Nephron progenitor cell (in vitro differentiated cells): ENCODE measurements at regions not wholly inside any gene's neighbourhood (a gene's known extent, or its start where the extent isn't known, plus 50 kb on each side); places are given as distances from the start of the nearest gene placed in this dataset.

Source experiments
- DNase-seq: peaks from one replicate; pipeline ENCODE4 v3.0.0; 2021
- H3K27ac Mint-ChIP-seq: 2 replicates; pipeline ENCODE4 v1.8.0; 2021; ENCODE audit warnings: mild to moderate bottlenecking, moderate library complexity, mixed read lengths
- H3K27me3 Mint-ChIP-seq: 2 replicates; pipeline ENCODE4 v1.8.0; 2021; ENCODE audit warnings: mild to moderate bottlenecking, low read depth, mixed read lengths; ENCODE audit not compliant: poor library complexity
- H3K36me3 Mint-ChIP-seq: 2 replicates; pipeline ENCODE4 v1.8.0; 2021; ENCODE audit warnings: low read depth, mixed read lengths
- H3K4me1 Mint-ChIP-seq: 2 replicates; pipeline ENCODE4 v1.8.0; 2021; ENCODE audit warnings: mixed read lengths
- H3K4me3 Mint-ChIP-seq: 2 replicates; pipeline ENCODE4 v1.8.0; 2021; ENCODE audit warnings: mild to moderate bottlenecking, moderate library complexity, mixed read lengths
- H3K9me3 Mint-ChIP-seq: 2 replicates; pipeline ENCODE4 v1.8.0; 2021; ENCODE audit warnings: mild to moderate bottlenecking, moderate library complexity, mixed read lengths
- TF ChIP-seq, protein P1 (sequence below): fragments of 200-600 bp; sonication (generic); IDR thresholded peaks from 2 replicates; pipeline ENCODE4 v1.5.0; 2021; ENCODE audit warnings: antibody characterized with exemption

GRCh38 chr13:111042661-111043226 lies 72.4 kb upstream of the ARHGEF7 start:
- no peak for DNase-seq
- H3K27me3 Mint-ChIP-seq, result peaks cover 24% of the 10 kb centered on the region
- H3K4me3 Mint-ChIP-seq, result no peak overlapping the region
- no peaks in the 10 kb centered on the region for H3K36me3 Mint-ChIP-seq
- H3K9me3 Mint-ChIP-seq, result peaks cover 20% of the 10 kb centered on the region
- TF ChIP-seq, protein P1, sequence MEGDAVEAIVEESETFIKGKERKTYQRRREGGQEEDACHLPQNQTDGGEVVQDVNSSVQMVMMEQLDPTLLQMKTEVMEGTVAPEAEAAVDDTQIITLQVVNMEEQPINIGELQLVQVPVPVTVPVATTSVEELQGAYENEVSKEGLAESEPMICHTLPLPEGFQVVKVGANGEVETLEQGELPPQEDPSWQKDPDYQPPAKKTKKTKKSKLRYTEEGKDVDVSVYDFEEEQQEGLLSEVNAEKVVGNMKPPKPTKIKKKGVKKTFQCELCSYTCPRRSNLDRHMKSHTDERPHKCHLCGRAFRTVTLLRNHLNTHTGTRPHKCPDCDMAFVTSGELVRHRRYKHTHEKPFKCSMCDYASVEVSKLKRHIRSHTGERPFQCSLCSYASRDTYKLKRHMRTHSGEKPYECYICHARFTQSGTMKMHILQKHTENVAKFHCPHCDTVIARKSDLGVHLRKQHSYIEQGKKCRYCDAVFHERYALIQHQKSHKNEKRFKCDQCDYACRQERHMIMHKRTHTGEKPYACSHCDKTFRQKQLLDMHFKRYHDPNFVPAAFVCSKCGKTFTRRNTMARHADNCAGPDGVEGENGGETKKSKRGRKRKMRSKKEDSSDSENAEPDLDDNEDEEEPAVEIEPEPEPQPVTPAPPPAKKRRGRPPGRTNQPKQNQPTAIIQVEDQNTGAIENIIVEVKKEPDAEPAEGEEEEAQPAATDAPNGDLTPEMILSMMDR, result no peak
- H3K4me1 Mint-ChIP-seq, result no peaks in the 10 kb centered on the region
- H3K27ac Mint-ChIP-seq, result no peak overlapping the region

DNA sequence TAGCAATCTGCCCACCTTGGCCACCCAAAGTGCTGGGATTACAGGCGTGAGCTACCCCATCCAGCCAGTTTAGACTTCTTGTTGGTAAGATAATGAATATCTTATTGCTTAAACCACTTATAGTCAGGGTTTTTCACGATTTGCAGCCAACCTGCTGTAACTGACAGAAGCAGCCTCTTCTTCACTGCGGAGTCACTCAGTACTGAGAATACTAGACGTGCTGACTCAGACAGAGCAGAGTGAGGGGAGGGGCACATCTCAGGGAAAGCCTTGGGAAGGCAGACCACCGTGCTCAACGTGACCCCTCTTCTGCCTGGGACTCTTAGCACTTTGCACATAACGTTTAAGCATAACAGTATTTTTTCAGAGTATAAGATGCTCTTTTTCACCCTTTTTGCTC lies 74.3 kb upstream of the ARHGEF7 start:
- H3K27me3 Mint-ChIP-seq, result peaks cover 37% of the 10 kb centered on the region
- H3K4me1 Mint-ChIP-seq, result no peaks in the 10 kb centered on the region

GRCh38 chr13:111039735-111040134 lies 75.4 kb upstream of the ARHGEF7 start:
- no peaks in the 10 kb centered on the region for H3K36me3 Mint-ChIP-seq
- H3K4me1 Mint-ChIP-seq, result no peaks in the 10 kb centered on the region
- H3K27me3 Mint-ChIP-seq, result peaks cover 42% of the 10 kb centered on the region
- TF ChIP-seq, protein P1, result no peak
- H3K27ac Mint-ChIP-seq, result no peak overlapping the region
- H3K9me3 Mint-ChIP-seq, result peaks cover 7% of the 10 kb centered on the region
- no peak overlapping the region for H3K4me3 Mint-ChIP-seq
- DNase-seq, result no peak

More for the DNA sequence above, 74.3 kb upstream of the ARHGEF7 start:
- Mint-ChIP-seq H3K36me3 (no peaks in the 10 kb centered on the region), H3K9me3 (peaks cover 14% of the 10 kb centered on the region), H3K4me3 (no peak overlapping the region), H3K27ac (no peak overlapping the region)
- no peak for DNase-seq
- TF ChIP-seq, protein P1, result no peak

DNA sequence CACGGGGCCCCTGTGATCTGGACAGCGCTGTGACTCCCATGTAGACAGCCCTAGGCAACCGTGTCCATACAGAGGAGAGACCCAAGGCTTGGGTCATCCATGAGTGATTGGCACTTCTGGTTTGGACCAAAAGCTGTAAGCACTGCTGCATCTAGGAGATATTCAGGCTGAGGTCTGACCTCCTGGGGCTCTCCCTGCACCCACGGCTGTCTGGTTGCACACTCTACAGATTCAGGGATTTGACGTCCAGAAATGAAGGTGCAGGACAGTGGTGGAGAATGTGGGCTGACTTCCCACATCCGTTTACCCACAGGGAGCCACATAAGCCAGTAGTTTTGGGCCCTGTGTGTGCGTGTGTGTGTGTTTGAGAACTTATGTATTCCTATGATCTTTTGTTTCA lies 76.2 kb upstream of the ARHGEF7 start:
- H3K27ac Mint-ChIP-seq, result no peak overlapping the region
- TF ChIP-seq, protein P1, result no peak
- DNase-seq, result no peak
- no peaks in the 10 kb centered on the region for H3K4me1 Mint-ChIP-seq
- H3K36me3 Mint-ChIP-seq, result no peaks in the 10 kb centered on the region
- H3K27me3 Mint-ChIP-seq, result peaks cover 43% of the 10 kb centered on the region
- H3K9me3 Mint-ChIP-seq, result peaks cover under 1% of the 10 kb centered on the region
- H3K4me3 Mint-ChIP-seq, result no peak overlapping the region

DNA sequence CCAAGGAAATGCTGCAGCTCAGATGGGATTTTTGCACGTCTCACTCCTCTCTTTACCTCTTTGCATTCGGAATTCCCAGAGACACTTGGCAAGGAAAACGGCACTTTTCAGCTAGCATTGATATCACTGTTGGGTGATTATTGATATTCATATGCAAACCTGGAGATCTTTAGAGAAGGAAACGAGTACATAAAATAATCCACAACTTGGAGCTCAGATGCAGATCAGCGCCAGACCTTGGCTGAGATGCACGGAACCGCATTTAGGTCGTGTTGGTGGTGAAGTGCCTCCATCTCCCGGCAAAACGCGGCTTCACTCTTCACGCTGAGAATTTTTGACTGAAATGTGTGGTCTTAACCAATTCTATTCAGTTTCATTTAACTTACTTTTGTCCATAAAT lies 77.2 kb upstream of the ARHGEF7 start:
- Mint-ChIP-seq H3K27ac (no peak overlapping the region), H3K36me3 (no peaks in the 10 kb centered on the region), H3K27me3 (peaks cover 44% of the 10 kb centered on the region), H3K9me3 (no peaks in the 10 kb centered on the region), H3K4me1 (no peaks in the 10 kb centered on the region), H3K4me3 (no peak overlapping the region)
- TF ChIP-seq, protein P1, result no peak
- no peak for DNase-seq

- no peaks in the 10 kb centered on the region for H3K36me3 Mint-ChIP-seq
- no peak overlapping the region for H3K4me3 Mint-ChIP-seq
- no peak overlapping the region for H3K27ac Mint-ChIP-seq
Measured at GRCh38 chr13:111036665-111037064, 78.4 kb upstream of the ARHGEF7 start.

More at GRCh38 chr13:111036665-111037064, 78.4 kb upstream of the ARHGEF7 start:
- Mint-ChIP-seq H3K9me3 (no peaks in the 10 kb centered on the region), H3K4me1 (no peaks in the 10 kb centered on the region), H3K27me3 (peaks cover 47% of the 10 kb centered on the region)
- TF ChIP-seq, protein P1, result no peak
- no peak for DNase-seq
